Endothelial cell (in vitro differentiated cells): ENCODE measurements at regions not wholly inside any gene's neighbourhood (a gene's known extent, or its start where the extent isn't known, plus 50 kb on each side); places are given as distances from the start of the nearest gene placed in this dataset.

Source experiments
- DNase-seq: peaks from one replicate; pipeline ENCODE4 v3.0.0; 2021; ENCODE audit warnings: low spot score
- H3K27ac Mint-ChIP-seq: one replicate; pipeline ENCODE4 v1.8.0; 2021; ENCODE audit warnings: mixed read lengths, inconsistent platforms; ENCODE audit not compliant: unreplicated experiment
- H3K27me3 Mint-ChIP-seq: one replicate; pipeline ENCODE4 v1.8.0; 2021; ENCODE audit warnings: mild to moderate bottlenecking, moderate library complexity, mixed read lengths, inconsistent platforms; ENCODE audit not compliant: unreplicated experiment
- H3K36me3 Mint-ChIP-seq: one replicate; pipeline ENCODE4 v1.8.0; 2021; ENCODE audit warnings: mild to moderate bottlenecking, low read depth, mixed read lengths, inconsistent platforms; ENCODE audit not compliant: unreplicated experiment
- H3K4me1 Mint-ChIP-seq: one replicate; pipeline ENCODE4 v1.8.0; 2021; ENCODE audit warnings: mild to moderate bottlenecking, mixed read lengths, inconsistent platforms; ENCODE audit not compliant: unreplicated experiment
- H3K4me3 Mint-ChIP-seq: one replicate; pipeline ENCODE4 v1.8.0; 2021; ENCODE audit warnings: mild to moderate bottlenecking, mixed read lengths, inconsistent platforms; ENCODE audit not compliant: unreplicated experiment
- H3K9me3 Mint-ChIP-seq: one replicate; pipeline ENCODE4 v1.8.0; 2021; ENCODE audit warnings: mixed read lengths, inconsistent platforms; ENCODE audit not compliant: unreplicated experiment
- CTCF ChIP-seq: fragments of 200-600 bp; sonication (generic); IDR thresholded peaks from one replicate; pipeline ENCODE4 v1.5.0; 2021; ENCODE audit warnings: antibody characterized with exemption; ENCODE audit not compliant: unreplicated experiment

- no peak for TF ChIP-seq CTCF
- H3K4me1 Mint-ChIP-seq: no peaks in the 10 kb centered on the region
- H3K27me3 Mint-ChIP-seq: no peaks in the 10 kb centered on the region
- H3K9me3 Mint-ChIP-seq: no peaks in the 10 kb centered on the region
- no peak for DNase-seq
- no peaks in the 10 kb centered on the region for H3K36me3 Mint-ChIP-seq
- no peak overlapping the region for H3K4me3 Mint-ChIP-seq
- no peak overlapping the region for H3K27ac Mint-ChIP-seq
These were observed 219.1 kb upstream of the AMOT start for GRCh38 chrX:113059714-113060113.

DNA sequence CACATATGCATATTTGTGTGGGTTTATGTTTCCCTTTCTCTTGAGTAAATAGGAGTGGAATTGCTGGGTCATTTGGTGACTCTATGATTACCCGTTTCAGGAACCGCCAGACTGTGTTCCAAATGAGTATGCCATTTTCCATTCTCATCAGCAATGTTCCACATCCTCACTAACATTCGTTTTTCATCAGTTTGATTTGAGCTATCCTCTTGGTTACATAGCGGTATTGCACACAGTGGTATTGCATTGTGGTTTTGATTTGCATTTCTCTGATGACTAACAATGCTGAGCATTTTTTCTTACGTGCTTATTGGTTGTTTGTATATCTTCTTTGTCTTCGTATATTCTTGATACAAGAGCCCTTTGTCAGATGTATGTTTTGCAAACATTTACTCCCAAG is 218.0 kb upstream of the AMOT start:
- H3K27ac Mint-ChIP-seq: no peak overlapping the region
- H3K36me3 Mint-ChIP-seq: no peaks in the 10 kb centered on the region
- no peak for TF ChIP-seq CTCF
- H3K4me1 Mint-ChIP-seq: no peaks in the 10 kb centered on the region
- no peaks in the 10 kb centered on the region for H3K9me3 Mint-ChIP-seq
- no peak overlapping the region for H3K4me3 Mint-ChIP-seq
- DNase-seq: no peak
- H3K27me3 Mint-ChIP-seq: no peaks in the 10 kb centered on the region

GRCh38 chrX:113048896-113049295 is 208.3 kb upstream of the AMOT start:
- Mint-ChIP-seq H3K36me3 (no peaks in the 10 kb centered on the region), H3K4me1 (no peaks in the 10 kb centered on the region), H3K9me3 (no peaks in the 10 kb centered on the region), H3K27ac (no peak overlapping the region), H3K4me3 (no peak overlapping the region), H3K27me3 (no peaks in the 10 kb centered on the region)
- DNase-seq: no peak
- TF ChIP-seq CTCF: no peak

GRCh38 chrX:113048480-113048879 is 207.8 kb upstream of the AMOT start:
- no peak for TF ChIP-seq CTCF
- no peaks in the 10 kb centered on the region for H3K36me3 Mint-ChIP-seq
- H3K9me3 Mint-ChIP-seq: no peaks in the 10 kb centered on the region
- H3K4me1 Mint-ChIP-seq: no peaks in the 10 kb centered on the region
- no peaks in the 10 kb centered on the region for H3K27me3 Mint-ChIP-seq
- H3K4me3 Mint-ChIP-seq: no peak overlapping the region
- no peak for DNase-seq
- no peak overlapping the region for H3K27ac Mint-ChIP-seq

GRCh38 chrX:113033966-113034680 is 193.5 kb upstream of the AMOT start:
- no peaks in the 10 kb centered on the region for H3K27me3 Mint-ChIP-seq
- no peak for TF ChIP-seq CTCF
- H3K36me3 Mint-ChIP-seq: no peaks in the 10 kb centered on the region
- H3K27ac Mint-ChIP-seq: no peak overlapping the region
- no peak for DNase-seq
- no peaks in the 10 kb centered on the region for H3K9me3 Mint-ChIP-seq
- H3K4me1 Mint-ChIP-seq: no peaks in the 10 kb centered on the region
- no peak overlapping the region for H3K4me3 Mint-ChIP-seq
